Heart right ventricle (tissue), 16 donors: ENCODE measurements at regions not wholly inside any gene's neighbourhood (a gene's known extent, or its start where the extent isn't known, plus 50 kb on each side); places are given as distances from the start of the nearest gene placed in this dataset.

Experiments used
- ATAC-seq, 8 donors: fragments of 200-7000 bp; cut with Tn5 transposase; one replicate each; pipeline ENCODE4 v1.9.1; 2020; ENCODE audit warnings: mild to moderate bottlenecking in 8 of 8, moderate library complexity in 8 of 8, moderate number of reproducible peaks in 1 of 8
- DNase-seq, 2 donors: peaks; one replicate each; pipeline ENCODE4 v3.0.0-alpha.2; 2020
- H3K27ac ChIP-seq, 10 donors: fragments of 200-600 bp; sonication (generic) in 2 of 10; one replicate each; pipeline versions ENCODE4 v1.5.0 to v1.8.0; 2020 to 2022; ENCODE audit warnings: mild to moderate bottlenecking in 3 of 10
- H3K27me3 ChIP-seq, 7 donors: fragments of 200-600 bp; one replicate each; pipeline ENCODE4 v1.8.0; 2021 to 2022; ENCODE audit warnings: mild to moderate bottlenecking in 2 of 7
- H3K36me3 ChIP-seq, 9 donors: fragments of 200-600 bp; sonication (generic) in 1 of 9; one replicate each; pipeline versions ENCODE4 v1.5.0 to v1.8.0; 2020 to 2022; ENCODE audit warnings: mild to moderate bottlenecking in 2 of 9
- H3K4me1 ChIP-seq, 9 donors: fragments of 200-600 bp; sonication (generic) in 1 of 9; one replicate each; pipeline versions ENCODE4 v1.5.0 to v1.8.0; 2020 to 2022; ENCODE audit warnings: mild to moderate bottlenecking in 4 of 9
- H3K4me3 ChIP-seq, 10 donors: fragments of 200-600 bp; sonication (generic) in 2 of 10; one replicate each; pipeline versions ENCODE4 v1.5.0 to v1.8.0; 2020 to 2022; ENCODE audit warnings: mild to moderate bottlenecking in 7 of 10, moderate library complexity in 2 of 10
- H3K9me3 ChIP-seq, 11 donors: fragments of 200-600 bp in 10 of 11; sonication (generic) in 2 of 11; one replicate each; pipeline versions ENCODE4 v1.5.0 to v1.8.0; 2013 to 2022; ENCODE audit warnings: mild to moderate bottlenecking in 2 of 11, control low read depth in 1 of 11, moderate library complexity in 1 of 11
- WGBS, 2 donors: extraction: QIAGEN DNeasy Blood & Tissue Kit; methylation state at CpG; one replicate each; pipeline ENCODE4 v1.1.7; 2013; ENCODE audit warnings: inconsistent platforms in 1 of 2; 5-methylcytosine and 5-hydroxymethylcytosine counted together
- intact Hi-C, 10 donors: fragments of 100-400 bp; cut with DNase I; formaldehyde crosslinking; loops; one replicate each; pipeline versions ENCODE4 v1.11.1 to v1.14.2; 2022
- TF ChIP-seq, protein P1 (sequence below), 9 donors: fragments of 200-600 bp; sonication (generic) in 2 of 9; IDR thresholded peaks; one replicate each; pipeline versions ENCODE4 v1.5.0 to v1.8.0; 2021 to 2022; ENCODE audit warnings: antibody characterized with exemption in 9 of 9, mild to moderate bottlenecking in 5 of 9, moderate library complexity in 1 of 9
- donor health status: Arrhythmogenic right ventricular cardiomyopathy.
- donor health status: ischemic (EF 13 %, LVEDD 7.1; RV severe dilation, severe dysfunction).
- donor health status: healthy with polysubstance abuse.
- donor health status: DM: no; HTN: yes; CAD: no.
- donor health status: DM: no; HTN: no; CAD: no.
- donor health status: ischemic (EF 25% LVEDD 6.9; RV normal size, moderate dysfunction).
- donor health status: ischemic (EF 25% LVEDD 5.7; RV mildly dilated, moderate dysfunction).
- donor health status: healthy.
- donor health status: DM: yes; HTN: yes; CAD: no.
- donor health status: Ischemic cardiomyopathy.
- donor health status: ischemic (EF 35%, LVEDD 5.7; RV mildly dilated, moderate dysfunction).
- donor health status: nonischemic (EF 11% LVEDD 7.7; RV severe dilation, severe dysfunction).
- donor health status: DM: yes; HTN: yes; CAD: no.
- donor health status: PGD.
- donor health status: ischemic (EF 29% LVEDD 5.4; RV normal size, mild dysfunction).
- donor health status: nonischemic (EF 23%, LVEDD 6.1; RV moderate dilation, normal function).

DNA sequence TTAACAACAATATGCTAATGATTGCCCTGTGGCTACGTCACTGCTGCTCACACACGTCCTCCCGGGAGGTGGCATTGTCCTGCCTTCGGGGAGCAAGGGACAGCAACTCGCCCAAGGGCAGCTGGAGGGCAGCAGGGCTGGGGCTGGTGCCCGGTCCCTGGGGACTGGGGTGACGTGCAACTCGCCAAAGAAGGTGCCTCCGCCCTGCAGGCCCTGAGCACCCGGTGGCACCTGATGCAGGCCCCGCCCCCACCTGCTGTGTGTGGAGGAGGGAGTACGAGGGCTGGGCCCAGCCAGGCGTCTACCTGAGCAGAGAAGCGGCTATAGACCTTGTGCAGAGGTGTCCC, 64.8 kb upstream of the SLCO4A1 start:
- ATAC-seq (peak; percentile 18 to 60 (median 45)), DNase-seq (peak in 1 of 2 donors; percentile 50)
- peaks cover 0 to 76% (median 60%) of the 10 kb centered on the region in 7 donors for H3K27me3 ChIP-seq

DNA sequence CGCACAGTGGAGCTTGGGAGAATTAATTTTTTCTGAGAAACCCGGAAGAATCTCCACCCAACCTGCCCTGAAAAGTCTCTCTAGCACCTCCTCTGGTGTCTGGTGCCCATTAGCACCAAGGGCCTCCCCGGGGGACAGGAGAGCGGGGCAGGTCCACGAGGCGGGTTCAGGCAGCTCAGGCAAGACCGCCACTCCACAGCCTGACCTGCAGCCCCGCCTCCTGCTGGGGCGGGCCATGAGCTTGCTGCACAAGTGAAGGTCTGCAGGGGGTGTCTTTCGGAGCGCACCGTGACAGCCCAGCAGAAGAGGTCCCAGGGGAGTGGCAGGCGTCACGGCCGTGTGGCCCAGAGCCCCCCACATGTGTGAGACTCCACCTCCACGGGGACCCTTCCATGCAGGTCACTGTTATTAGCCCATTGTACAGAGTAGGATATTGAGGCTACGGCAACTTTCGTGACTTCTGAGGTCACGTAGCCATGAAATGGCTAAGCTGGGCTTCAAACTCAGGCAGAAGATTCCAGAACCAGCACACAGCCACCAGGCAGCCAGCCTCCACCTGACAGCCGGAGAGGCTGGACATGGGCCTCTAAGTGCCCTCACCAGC, 63.9 kb upstream of the SLCO4A1 start:
- H3K27ac ChIP-seq, result no peak overlapping the region
- H3K9me3 ChIP-seq, result no peaks in the 10 kb centered on the region
- no peak for DNase-seq
- intact Hi-C loops, result loop anchor here in 2 of 10 donors (10.0 kb wide), 2 partner anchors 64 to 154 kb away; partner anchors contain the start of gene RBBP8NL (in 1 of the 2)
- TF ChIP-seq, protein P1, sequence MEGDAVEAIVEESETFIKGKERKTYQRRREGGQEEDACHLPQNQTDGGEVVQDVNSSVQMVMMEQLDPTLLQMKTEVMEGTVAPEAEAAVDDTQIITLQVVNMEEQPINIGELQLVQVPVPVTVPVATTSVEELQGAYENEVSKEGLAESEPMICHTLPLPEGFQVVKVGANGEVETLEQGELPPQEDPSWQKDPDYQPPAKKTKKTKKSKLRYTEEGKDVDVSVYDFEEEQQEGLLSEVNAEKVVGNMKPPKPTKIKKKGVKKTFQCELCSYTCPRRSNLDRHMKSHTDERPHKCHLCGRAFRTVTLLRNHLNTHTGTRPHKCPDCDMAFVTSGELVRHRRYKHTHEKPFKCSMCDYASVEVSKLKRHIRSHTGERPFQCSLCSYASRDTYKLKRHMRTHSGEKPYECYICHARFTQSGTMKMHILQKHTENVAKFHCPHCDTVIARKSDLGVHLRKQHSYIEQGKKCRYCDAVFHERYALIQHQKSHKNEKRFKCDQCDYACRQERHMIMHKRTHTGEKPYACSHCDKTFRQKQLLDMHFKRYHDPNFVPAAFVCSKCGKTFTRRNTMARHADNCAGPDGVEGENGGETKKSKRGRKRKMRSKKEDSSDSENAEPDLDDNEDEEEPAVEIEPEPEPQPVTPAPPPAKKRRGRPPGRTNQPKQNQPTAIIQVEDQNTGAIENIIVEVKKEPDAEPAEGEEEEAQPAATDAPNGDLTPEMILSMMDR (IDR thresholded peaks at IDR 0.05), result peak in 1 of 9 donors; percentile 11
- ATAC-seq, result peak in 2 of 8 donors; percentile 11 to 15
- no peak overlapping the region for H3K4me3 ChIP-seq
- 47 to 50% methylated on average over 20 of the region's 20 CpGs for WGBS, 2 donors
- peaks cover 0 to 83% (median 65%) of the 10 kb centered on the region in 7 donors for H3K27me3 ChIP-seq
- H3K4me1 ChIP-seq, result peaks cover 0 to 49% (median 2%) of the 10 kb centered on the region in 9 donors
- H3K36me3 ChIP-seq, result no peaks in the 10 kb centered on the region

More for the DNA sequence above, 64.8 kb upstream of the SLCO4A1 start:
- TF ChIP-seq, protein P1 (IDR thresholded peaks at IDR 0.05), result no peak
- H3K27ac ChIP-seq, result no peak overlapping the region
- 17 to 18% methylated on average over 14 of the region's 14 CpGs for WGBS, 2 donors
- intact Hi-C loops, result loop anchor here in 2 of 10 donors (10.0 kb wide), 2 partner anchors 63 to 153 kb away; partner anchors contain the start of gene RBBP8NL (in 1 of the 2)
- H3K4me3 ChIP-seq, result no peak overlapping the region
- no peaks in the 10 kb centered on the region for H3K36me3 ChIP-seq
- no peaks in the 10 kb centered on the region for H3K9me3 ChIP-seq
- peaks cover 0 to 47% (median 4%) of the 10 kb centered on the region in 9 donors for H3K4me1 ChIP-seq

DNA sequence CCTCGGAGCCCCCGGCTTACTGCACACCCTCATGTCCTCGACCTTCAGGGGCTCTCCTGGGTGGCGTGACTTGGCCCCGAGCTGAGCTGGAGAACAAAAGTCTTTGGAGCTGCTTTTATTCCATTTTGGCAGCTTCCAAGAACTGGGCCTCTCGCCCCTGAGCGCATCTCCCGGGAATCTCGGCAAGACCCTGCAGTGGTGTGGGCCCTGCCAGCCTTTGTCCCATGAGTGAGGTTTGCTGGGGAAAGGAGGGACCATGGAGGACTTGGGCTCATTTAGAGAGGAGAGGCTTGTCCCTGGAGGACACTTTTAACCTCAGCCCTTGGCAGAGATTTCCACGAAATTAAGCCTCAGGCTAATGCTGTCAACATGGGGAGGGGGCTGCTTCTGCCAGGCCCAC, 62.3 kb upstream of the SLCO4A1 start:
- Histone ChIP-seq H3K4me1 (peaks cover 0 to 35% (median 0%) of the 10 kb centered on the region in 9 donors), H3K27me3 (peaks cover 0 to 82% (median 75%) of the 10 kb centered on the region in 7 donors), H3K36me3 (no peaks in the 10 kb centered on the region), H3K4me3 (no peak overlapping the region), H3K9me3 (no peaks in the 10 kb centered on the region), H3K27ac (no peak overlapping the region)
- 28 to 36% methylated on average over 10 of the region's 10 CpGs for WGBS, 2 donors
- ATAC-seq (no peak), DNase-seq (no peak)
- intact Hi-C loops, result no loop called here
- TF ChIP-seq, protein P1 (IDR thresholded peaks at IDR 0.05), result no peak

GRCh38 chr20:62580733-62581132, 61.6 kb upstream of the SLCO4A1 start:
- WGBS, 2 donors, result 54% methylated on average over 12 of the region's 12 CpGs
- peak in 2 of 8 donors; percentile 1 to 12 for ATAC-seq
- H3K27me3 ChIP-seq, result peaks cover 0 to 78% (median 69%) of the 10 kb centered on the region in 7 donors

More at GRCh38 chr20:62580733-62581132, 61.6 kb upstream of the SLCO4A1 start:
- no peak for DNase-seq
- H3K27ac ChIP-seq, result no peak overlapping the region
- TF ChIP-seq, protein P1 (IDR thresholded peaks at IDR 0.05), result no peak
- H3K4me3 ChIP-seq, result no peak overlapping the region
- no peaks in the 10 kb centered on the region for H3K36me3 ChIP-seq
- no peaks in the 10 kb centered on the region for H3K9me3 ChIP-seq
- H3K4me1 ChIP-seq, result peaks cover 0 to 33% (median 0%) of the 10 kb centered on the region in 9 donors
- intact Hi-C loops, result no loop called here
